Activated B cell treated with CpG ODN at 0.5 μM for 24 hours (primary cell): ENCODE measurements at regions not wholly inside any gene's neighbourhood (a gene's known extent, or its start where the extent isn't known, plus 50 kb on each side); places are given as distances from the start of the nearest gene placed in this dataset.

Source experiments
- ATAC-seq: fragments of 200-7000 bp; cut with Tn5 transposase; one replicate; pipeline ENCODE4 v1.10.0; 2021; ENCODE audit warnings: low read depth, mild to moderate bottlenecking, moderate library complexity
- CTCF ChIA-PET: fragments of 350-600 bp; sonication (Branson Sonifier 250); formaldehyde crosslinking; loops from one replicate; lab custom pipeline; 2021; ENCODE audit warnings: antibody characterized with exemption; lab: Charles Lee
- POLR2A ChIA-PET: fragments of 350-600 bp; sonication (Branson Sonifier 250); formaldehyde crosslinking; loops from one replicate; lab custom pipeline; 2021; ENCODE audit warnings: antibody characterized with exemption; lab: Charles Lee
- DNase-seq: peaks from one replicate; pipeline ENCODE4 v3.0.0; 2022
- H3K27ac Mint-ChIP-seq: one replicate; pipeline ENCODE4 v1.8.0; 2020; ENCODE audit warnings: mixed read lengths
- H3K27me3 Mint-ChIP-seq: one replicate; pipeline ENCODE4 v1.8.0; 2021; ENCODE audit warnings: mixed read lengths
- H3K36me3 Mint-ChIP-seq: one replicate; pipeline ENCODE4 v1.8.0; 2021; ENCODE audit warnings: low read depth, mixed read lengths
- H3K4me1 Mint-ChIP-seq: one replicate; pipeline ENCODE4 v1.8.0; 2021; ENCODE audit warnings: mixed read lengths
- H3K4me3 Mint-ChIP-seq: one replicate; pipeline ENCODE4 v1.8.0; 2020; ENCODE audit warnings: mild to moderate bottlenecking, mixed read lengths
- H3K9me3 Mint-ChIP-seq: one replicate; pipeline ENCODE4 v1.8.0; 2020; ENCODE audit warnings: mixed read lengths
- CTCF ChIP-seq: fragments of 200-600 bp; IDR thresholded peaks from one replicate; pipeline ENCODE4 v1.8.0; 2022; ENCODE audit warnings: antibody characterized with exemption, mild to moderate bottlenecking
- intact Hi-C: fragments of 100-400 bp; cut with micrococcal nuclease; formaldehyde crosslinking; loops from one replicate; pipeline ENCODE4 v1.15.1; 2024

GRCh38 chr2:151030663-151031230 lies 230.9 kb downstream of the RBM43 start:
- Mint-ChIP-seq H3K4me3 (no peak overlapping the region), H3K36me3 (no peaks in the 10 kb centered on the region), H3K27me3 (peaks cover 2% of the 10 kb centered on the region), H3K4me1 (no peaks in the 10 kb centered on the region), H3K27ac (no peak overlapping the region), H3K9me3 (no peaks in the 10 kb centered on the region)
- ChIA-PET CTCF (no interaction called here), POLR2A (no interaction called here)
- ATAC-seq (no peak), DNase-seq (no peak)
- intact Hi-C loops = no loop called here
- no peak for TF ChIP-seq CTCF

GRCh38 chr2:151029406-151030157 lies 232.1 kb downstream of the RBM43 start:
- ChIA-PET POLR2A (no interaction called here), CTCF (no interaction called here)
- DNase-seq (no peak), ATAC-seq (no peak)
- no peaks in the 10 kb centered on the region for H3K9me3 Mint-ChIP-seq
- no peak overlapping the region for H3K4me3 Mint-ChIP-seq
- peaks cover 2% of the 10 kb centered on the region for H3K27me3 Mint-ChIP-seq
- TF ChIP-seq CTCF = no peak
- no peaks in the 10 kb centered on the region for H3K4me1 Mint-ChIP-seq
- intact Hi-C loops = no loop called here
- no peaks in the 10 kb centered on the region for H3K36me3 Mint-ChIP-seq
- no peak overlapping the region for H3K27ac Mint-ChIP-seq

- ChIA-PET POLR2A (no interaction called here), CTCF (no interaction called here)
- Mint-ChIP-seq H3K4me1 (no peaks in the 10 kb centered on the region), H3K4me3 (no peak overlapping the region), H3K27me3 (peaks cover 2% of the 10 kb centered on the region), H3K27ac (no peak overlapping the region), H3K9me3 (no peaks in the 10 kb centered on the region), H3K36me3 (no peaks in the 10 kb centered on the region)
- TF ChIP-seq CTCF = no peak
- DNase-seq (no peak), ATAC-seq (no peak)
- intact Hi-C loops = no loop called here
Observed at GRCh38 chr2:151028691-151029176, 232.9 kb downstream of the RBM43 start.

- CTCF ChIA-PET = no interaction called here
Observed at GRCh38 chr2:151027151-151027550, 234.5 kb downstream of the RBM43 start.

More at GRCh38 chr2:151027151-151027550, 234.5 kb downstream of the RBM43 start:
- Mint-ChIP-seq H3K27ac (no peak overlapping the region), H3K27me3 (peaks cover 4% of the 10 kb centered on the region), H3K9me3 (peaks cover 5% of the 10 kb centered on the region), H3K36me3 (no peaks in the 10 kb centered on the region), H3K4me3 (no peak overlapping the region), H3K4me1 (no peaks in the 10 kb centered on the region)
- no peak for TF ChIP-seq CTCF
- DNase-seq = no peak
- no peak for ATAC-seq
- POLR2A ChIA-PET = no interaction called here
- intact Hi-C loops = no loop called here
